ENCODE measurements at regions not wholly inside any gene's neighbourhood (a gene's known extent, or its start where the extent isn't known, plus 50 kb on each side); places are given as distances from the start of the nearest gene placed in this dataset.
"Not testable (repeated sequence)": the region's sequence is repeated elsewhere in the genome, so short reads cannot be mapped to it uniquely, and the experiment has no call there.

DNA sequence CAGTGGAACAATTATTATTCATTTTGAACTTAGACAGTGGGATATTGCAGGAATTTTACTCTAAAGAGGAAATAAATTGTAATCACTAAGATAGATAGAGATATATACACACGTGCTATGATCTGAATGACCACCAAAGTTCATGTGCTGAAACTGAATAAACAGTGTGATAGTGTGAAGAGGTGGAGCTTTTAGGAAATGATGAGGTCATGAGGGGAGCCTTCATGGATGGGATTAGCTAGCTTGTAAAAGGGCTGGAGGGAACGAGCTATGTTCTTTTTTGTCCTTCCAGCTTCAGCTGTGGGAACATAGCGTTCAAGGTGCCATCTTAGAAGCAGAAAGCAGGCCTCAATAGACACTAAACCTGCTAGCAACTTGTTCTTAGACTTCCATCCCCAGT lies 191.5 kb upstream of the LRIG3 start:
- TF ChIP-seq ZFX (IDR thresholded peaks at IDR 0.05) = no peak
- TF ChIP-seq, protein P1, sequence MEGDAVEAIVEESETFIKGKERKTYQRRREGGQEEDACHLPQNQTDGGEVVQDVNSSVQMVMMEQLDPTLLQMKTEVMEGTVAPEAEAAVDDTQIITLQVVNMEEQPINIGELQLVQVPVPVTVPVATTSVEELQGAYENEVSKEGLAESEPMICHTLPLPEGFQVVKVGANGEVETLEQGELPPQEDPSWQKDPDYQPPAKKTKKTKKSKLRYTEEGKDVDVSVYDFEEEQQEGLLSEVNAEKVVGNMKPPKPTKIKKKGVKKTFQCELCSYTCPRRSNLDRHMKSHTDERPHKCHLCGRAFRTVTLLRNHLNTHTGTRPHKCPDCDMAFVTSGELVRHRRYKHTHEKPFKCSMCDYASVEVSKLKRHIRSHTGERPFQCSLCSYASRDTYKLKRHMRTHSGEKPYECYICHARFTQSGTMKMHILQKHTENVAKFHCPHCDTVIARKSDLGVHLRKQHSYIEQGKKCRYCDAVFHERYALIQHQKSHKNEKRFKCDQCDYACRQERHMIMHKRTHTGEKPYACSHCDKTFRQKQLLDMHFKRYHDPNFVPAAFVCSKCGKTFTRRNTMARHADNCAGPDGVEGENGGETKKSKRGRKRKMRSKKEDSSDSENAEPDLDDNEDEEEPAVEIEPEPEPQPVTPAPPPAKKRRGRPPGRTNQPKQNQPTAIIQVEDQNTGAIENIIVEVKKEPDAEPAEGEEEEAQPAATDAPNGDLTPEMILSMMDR (conservative IDR thresholded peaks at IDR 0.05) = no peak
- no peak overlapping the region for H3K27ac ChIP-seq

GRCh38 chr12:59108516-59108915 lies 188.2 kb upstream of the LRIG3 start:
- not testable (repeated sequence) for H3K27ac ChIP-seq

- no peak overlapping the region for H3K27ac ChIP-seq
- TF ChIP-seq, protein P1 (conservative IDR thresholded peaks at IDR 0.05) = no peak
- TF ChIP-seq ZFX (IDR thresholded peaks at IDR 0.05) = no peak
Measured at GRCh38 chr12:59100585-59100984, 180.3 kb upstream of the LRIG3 start.

- TF ChIP-seq ZFX (IDR thresholded peaks at IDR 0.05) = no peak
- TF ChIP-seq, protein P1 (conservative IDR thresholded peaks at IDR 0.05) = no peak
- no peak overlapping the region for H3K27ac ChIP-seq
Measured at GRCh38 chr12:59097876-59098275, 177.6 kb upstream of the LRIG3 start.

DNA sequence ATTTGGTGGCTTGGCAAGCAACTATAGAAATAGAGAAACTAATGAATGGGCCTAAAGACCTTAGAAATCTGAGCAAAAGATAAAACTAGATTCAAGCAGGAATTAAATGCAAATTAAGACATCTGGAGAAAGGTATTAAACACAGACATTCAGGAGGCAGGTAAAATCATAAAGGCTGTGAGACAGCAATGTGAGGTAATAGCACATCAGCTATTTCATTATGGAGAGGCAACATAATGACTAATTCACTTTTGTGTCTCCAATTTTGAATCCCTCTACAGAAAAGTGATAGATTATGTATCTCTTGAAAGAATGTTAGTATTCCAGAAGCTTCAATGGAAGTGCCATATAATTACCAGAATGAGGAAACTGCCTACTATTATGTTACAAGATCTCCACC lies 175.9 kb upstream of the LRIG3 start:
- TF ChIP-seq, protein P1 (conservative IDR thresholded peaks at IDR 0.05) = no peak
- no peak for TF ChIP-seq ZFX (IDR thresholded peaks at IDR 0.05)
- H3K27ac ChIP-seq = no peak overlapping the region

- no peak overlapping the region for H3K27ac ChIP-seq
- TF ChIP-seq, protein P1 (conservative IDR thresholded peaks at IDR 0.05) = no peak
- TF ChIP-seq ZFX (IDR thresholded peaks at IDR 0.05) = no peak
Measured at GRCh38 chr12:59093073-59093772, 172.9 kb upstream of the LRIG3 start.

DNA sequence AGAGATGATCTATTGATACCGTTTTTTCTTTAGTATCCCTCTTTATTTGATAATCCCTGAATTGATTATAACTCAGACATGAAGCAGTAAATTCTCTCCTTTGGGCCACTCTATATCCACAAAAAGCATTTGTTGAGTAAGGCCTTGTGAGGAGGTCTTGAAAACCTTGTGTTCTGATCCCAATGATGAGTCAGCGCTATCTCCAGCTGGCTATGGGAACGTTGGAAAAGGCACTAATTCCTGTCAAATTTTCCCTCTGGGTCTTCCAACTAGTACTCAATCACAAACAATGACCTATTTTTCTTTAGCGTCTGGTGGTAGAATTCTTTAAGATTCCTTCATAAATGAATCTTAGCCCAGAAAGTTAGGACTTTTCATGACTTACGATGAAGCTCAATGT lies 168.4 kb upstream of the LRIG3 start:
- TF ChIP-seq, protein P1 (conservative IDR thresholded peaks at IDR 0.05) = no peak
- no peak for TF ChIP-seq ZFX (IDR thresholded peaks at IDR 0.05)
- H3K27ac ChIP-seq = no peak overlapping the region

- H3K27ac ChIP-seq = no peak overlapping the region
- TF ChIP-seq, protein P1 (conservative IDR thresholded peaks at IDR 0.05) = no peak
- TF ChIP-seq ZFX (IDR thresholded peaks at IDR 0.05) = no peak
Measured at GRCh38 chr12:59087691-59088090, 167.4 kb upstream of the LRIG3 start.
